Keratinocyte (primary cell): ENCODE measurements at regions not wholly inside any gene's neighbourhood (a gene's known extent, or its start where the extent isn't known, plus 50 kb on each side); places are given as distances from the start of the nearest gene placed in this dataset.

ENCODE experiments used
- DNase-seq: peaks from one replicate; pipeline ENCODE4 v3.0.0-alpha.2; 2011; ENCODE audit warnings: low read depth, missing footprints, low spot score
- FAIRE-seq: peaks from 2 replicates; lab custom pipeline; 2011; peaks lifted over from hg19 to GRCh38; lab: Jason Lieb, UNC
- H2AFZ ChIP-seq: 2 replicates; pipeline ENCODE4 v1.6.0; 2012; ENCODE audit warnings: low read length, control low read depth, inconsistent platforms; ENCODE audit not compliant: control insufficient read depth
- H3K27ac ChIP-seq: 2 replicates; pipeline ENCODE4 v1.5.1; 2011; ENCODE audit warnings: low read length; ENCODE audit not compliant: control insufficient read depth, insufficient read depth
- H3K27me3 ChIP-seq: 3 replicates; pipeline ENCODE4 v1.6.0; 2011; ENCODE audit warnings: low read length; ENCODE audit not compliant: control insufficient read depth, insufficient read depth; ENCODE audit errors: extremely low read depth
- H3K36me3 ChIP-seq, 2 experiments: 2 replicates in 1 of 2; 3 replicates in 1 of 2; pipeline ENCODE4 v1.5.1; 2011; ENCODE audit warnings: low read length in 2 of 2, mild to moderate bottlenecking in 1 of 2; ENCODE audit not compliant: control insufficient read depth in 2 of 2, insufficient read depth in 2 of 2; ENCODE audit errors: extremely low read depth in 1 of 2
- H3K4me1 ChIP-seq: 3 replicates; pipeline ENCODE4 v1.5.1; 2011; ENCODE audit warnings: low read length; ENCODE audit not compliant: control insufficient read depth, insufficient read depth; ENCODE audit errors: extremely low read depth
- H3K4me2 ChIP-seq: 3 replicates; pipeline ENCODE4 v1.6.0; 2011; ENCODE audit warnings: low read depth, low read length; ENCODE audit not compliant: control insufficient read depth, insufficient read depth; ENCODE audit errors: extremely low read depth
- H3K4me3 ChIP-seq, 3 experiments: fragments of 200-600 bp in 1 of 3; sonication (generic) in 1 of 3; 2 replicates in 2 of 3; 3 replicates in 1 of 3; pipeline ENCODE4 v1.5.1; 2011 to 2016; ENCODE audit warnings: low read length in 3 of 3, mild to moderate bottlenecking in 3 of 3, control low read depth in 2 of 3, inconsistent platforms in 1 of 3, low read depth in 1 of 3, mixed read lengths in 1 of 3, mixed run types in 1 of 3, moderate library complexity in 1 of 3; ENCODE audit not compliant: control insufficient read depth in 2 of 3, insufficient read depth in 2 of 3; ENCODE audit errors: extremely low read depth in 1 of 3
- H3K79me2 ChIP-seq: 2 replicates; pipeline ENCODE4 v1.6.0; 2012; ENCODE audit warnings: low read length; ENCODE audit not compliant: control insufficient read depth, insufficient read depth
- H3K9ac ChIP-seq: 3 replicates; pipeline ENCODE4 v1.6.0; 2011; ENCODE audit warnings: low read length; ENCODE audit not compliant: control insufficient read depth, insufficient read depth; ENCODE audit errors: extremely low read depth
- H3K9me1 ChIP-seq: 3 replicates; pipeline ENCODE4 v1.6.0; 2011; ENCODE audit warnings: low read length; ENCODE audit not compliant: control insufficient read depth, insufficient read depth; ENCODE audit errors: extremely low read depth
- H3K9me3 ChIP-seq: 2 replicates; pipeline ENCODE4 v1.5.1; 2012; ENCODE audit warnings: low read depth, low read length; ENCODE audit not compliant: control insufficient read depth
- H4K20me1 ChIP-seq: 3 replicates; pipeline ENCODE4 v1.6.0; 2011; ENCODE audit warnings: low read length; ENCODE audit not compliant: control insufficient read depth, insufficient read depth; ENCODE audit errors: extremely low read depth
- CTCF ChIP-seq, 3 experiments: IDR thresholded peaks in 1 of 3; conservative IDR thresholded peaks in 1 of 3; optimal IDR thresholded peaks in 1 of 3; 2 replicates in 2 of 3; 3 replicates in 1 of 3; pipeline versions ENCODE3 to v1.5.1; 2011; ENCODE audit warnings: low read length in 3 of 3, mild to moderate bottlenecking in 3 of 3, moderate library complexity in 2 of 3, control low read depth in 1 of 3, inconsistent platforms in 1 of 3; ENCODE audit not compliant: insufficient read depth in 2 of 3; ENCODE audit errors: extremely low read depth in 1 of 3
- EZH2 ChIP-seq: IDR thresholded peaks from one replicate; pipeline ENCODE4 v1.6.1; 2012; ENCODE audit warnings: inconsistent platforms, mild to moderate bottlenecking, low read length, moderate library complexity
- dilution Hi-C: fragments of 300-500 bp; cut with MboI; formaldehyde crosslinking; loops from one replicate; pipeline ENCODE4 v1.7.0; 2020; ENCODE audit warnings: low sequenced_read_pairs; ENCODE audit not compliant: extremely low pct_ligation_motif_present

- H3K9ac ChIP-seq: no peak overlapping the region
- H2AFZ ChIP-seq: no peak overlapping the region
- H3K4me2 ChIP-seq: no peak overlapping the region
- TF ChIP-seq CTCF (optimal IDR thresholded peaks at IDR 0.05 in 1 of 3, IDR thresholded peaks at IDR 0.05 in 1 of 3, conservative IDR thresholded peaks at IDR 0.05 in 1 of 3; ENCODE audit: extremely low read depth in 1 of 3, insufficient read depth in 2 of 3, low read length in 3 of 3) (no peak), EZH2 (no peak)
- no peak for DNase-seq
- FAIRE-seq: no peak
- H4K20me1 ChIP-seq: no peaks in the 10 kb centered on the region
- H3K4me1 ChIP-seq: peaks cover 5% of the 10 kb centered on the region
- no peaks in the 10 kb centered on the region for H3K79me2 ChIP-seq
- dilution Hi-C loops: no loop called here
- H3K27me3 ChIP-seq: no peaks in the 10 kb centered on the region
- H3K9me3 ChIP-seq: no peaks in the 10 kb centered on the region
- no peaks in the 10 kb centered on the region for H3K9me1 ChIP-seq
- no peak overlapping the region for H3K27ac ChIP-seq
- no peaks in the 10 kb centered on the region for H3K36me3 ChIP-seq
- H3K4me3 ChIP-seq: no peak overlapping the region
These were observed 879.5 kb downstream of the TSN start for GRCh38 chr2:122634920-122635319.

GRCh38 chr2:122635686-122636085 is 880.2 kb downstream of the TSN start:
- Histone ChIP-seq H3K4me1 (peaks cover 5% of the 10 kb centered on the region), H3K27me3 (no peaks in the 10 kb centered on the region), H3K9me1 (no peaks in the 10 kb centered on the region), H3K9me3 (no peaks in the 10 kb centered on the region), H2AFZ (peak overlapping the region; percentile 24), H3K4me2 (no peak overlapping the region), H3K4me3 (no peak overlapping the region), H3K79me2 (no peaks in the 10 kb centered on the region), H3K27ac (no peak overlapping the region), H4K20me1 (no peaks in the 10 kb centered on the region), H3K9ac (no peak overlapping the region), H3K36me3 (no peaks in the 10 kb centered on the region)
- DNase-seq: no peak
- no peak for FAIRE-seq
- dilution Hi-C loops: no loop called here
- TF ChIP-seq CTCF (optimal IDR thresholded peaks at IDR 0.05 in 1 of 3, IDR thresholded peaks at IDR 0.05 in 1 of 3, conservative IDR thresholded peaks at IDR 0.05 in 1 of 3; ENCODE audit: extremely low read depth in 1 of 3, insufficient read depth in 2 of 3, low read length in 3 of 3) (no peak), EZH2 (no peak)
